Upper lobe of left lung (tissue), 6 donors: ENCODE measurements at regions not wholly inside any gene's neighbourhood (a gene's known extent, or its start where the extent isn't known, plus 50 kb on each side); places are given as distances from the start of the nearest gene placed in this dataset.
A peak's percentile ranks its signal among the peaks of the same experiment; 100 is the strongest.

ENCODE experiments used
- ATAC-seq, 2 donors: fragments of 200-7000 bp; cut with Tn5 transposase; one replicate each; pipeline ENCODE4 v1.9.1; 2022; ENCODE audit warnings: mild to moderate bottlenecking in 2 of 2, moderate library complexity in 2 of 2; ENCODE audit not compliant: low FRiP score in 2 of 2
- DNase-seq, 2 donors: peaks; one replicate each; pipeline ENCODE4 v3.0.0-alpha.2; 2019 to 2020
- H3K27ac ChIP-seq, 4 donors: fragments of 200-600 bp; sonication (generic); one replicate each; pipeline ENCODE4 v1.5.1; 2016 to 2019
- H3K27me3 ChIP-seq, 4 donors: fragments of 200-600 bp; sonication (generic); one replicate each; pipeline ENCODE4 v1.5.1; 2017 to 2019
- H3K36me3 ChIP-seq, 4 donors: fragments of 200-600 bp; sonication (generic); one replicate each; pipeline ENCODE4 v1.5.1; 2016 to 2019
- H3K4me1 ChIP-seq, 4 donors: fragments of 200-600 bp; sonication (generic); one replicate each; pipeline ENCODE4 v1.5.1; 2018 to 2019
- H3K4me3 ChIP-seq, 4 donors: fragments of 200-600 bp; sonication (generic); one replicate each; pipeline ENCODE4 v1.5.1; 2017 to 2019; ENCODE audit warnings: mild to moderate bottlenecking in 2 of 4, moderate library complexity in 1 of 4
- H3K9me3 ChIP-seq, 4 donors: fragments of 200-600 bp; sonication (generic); one replicate each; pipeline ENCODE4 v1.5.1; 2018 to 2019
- CTCF ChIP-seq, 6 experiments: fragments of 450-650 bp in 4 of 6; fragments of 200-600 bp in 2 of 6; sonication (generic) in 2 of 6; IDR thresholded peaks; one replicate each; pipeline ENCODE4 v1.5.1; 2016 to 2019; ENCODE audit warnings: antibody characterized with exemption in 6 of 6
- EP300 ChIP-seq, 4 donors: sonication (generic); formaldehyde crosslinking; IDR thresholded peaks; one replicate each; pipeline ENCODE4 v1.5.1; 2017; ENCODE audit warnings: antibody characterized with exemption in 4 of 4, control low read depth in 2 of 4
- POLR2A ChIP-seq, 4 donors: fragments of 450-650 bp; IDR thresholded peaks; one replicate each; pipeline ENCODE4 v1.5.1; 2016 to 2017; ENCODE audit warnings: antibody characterized with exemption in 4 of 4, mild to moderate bottlenecking in 2 of 4
- POLR2AphosphoS5 ChIP-seq, 2 donors: sonication (generic); formaldehyde crosslinking; IDR thresholded peaks; one replicate each; pipeline ENCODE4 v1.5.1; 2017; ENCODE audit warnings: antibody characterized with exemption in 2 of 2
- WGBS, 2 donors: methylation state at CpG; one replicate each; pipeline ENCODE4 v1.1.5; 2017 to 2018; 5-methylcytosine and 5-hydroxymethylcytosine counted together
- donor health status: DM: no; HTN: no; CAD: no; lungs with moderate emphysema.
- donor health status: DM: no; HTN: yes; CAD: no; lungs with severe emphysema.

- WGBS, 2 donors = 38 to 65% methylated on average over 5 to 10 of the region's 10 CpGs
- no peak for TF ChIP-seq POLR2A (IDR thresholded peaks at IDR 0.05)
- TF ChIP-seq EP300 (IDR thresholded peaks at IDR 0.05) = no peak
- TF ChIP-seq POLR2AphosphoS5 (IDR thresholded peaks at IDR 0.05) = no peak
- TF ChIP-seq CTCF (IDR thresholded peaks at IDR 0.05) = no peak
- Histone ChIP-seq H3K27ac (peak overlapping the region in 1 of 4 donors; percentile 23), H3K36me3 (no peaks in the 10 kb centered on the region), H3K27me3 (no peaks in the 10 kb centered on the region), H3K4me3 (no peak overlapping the region), H3K4me1 (peaks cover 0 to 6% (median 0%) of the 10 kb centered on the region in 4 donors), H3K9me3 (no peaks in the 10 kb centered on the region)
- DNase-seq (no peak), ATAC-seq (no peak)
Observed at GRCh38 chrX:69015564-69016292, 149.5 kb downstream of the PJA1 start.

GRCh38 chrX:69015156-69015555, 150.1 kb downstream of the PJA1 start:
- no peak for DNase-seq

GRCh38 chrX:69014200-69014599, 151.1 kb downstream of the PJA1 start:
- H3K27ac ChIP-seq = no peak overlapping the region
- WGBS, 2 donors = 72 to 78% methylated on average over 2 of the region's 2 CpGs
- peaks cover 0 to 6% (median 0%) of the 10 kb centered on the region in 4 donors for H3K4me1 ChIP-seq
- H3K27me3 ChIP-seq = no peaks in the 10 kb centered on the region
- no peaks in the 10 kb centered on the region for H3K9me3 ChIP-seq
- DNase-seq (no peak), ATAC-seq (no peak)
- no peaks in the 10 kb centered on the region for H3K36me3 ChIP-seq
- no peak for TF ChIP-seq POLR2A (IDR thresholded peaks at IDR 0.05)
- no peak for TF ChIP-seq POLR2AphosphoS5 (IDR thresholded peaks at IDR 0.05)
- TF ChIP-seq CTCF (IDR thresholded peaks at IDR 0.05) = no peak
- no peak for TF ChIP-seq EP300 (IDR thresholded peaks at IDR 0.05)
- H3K4me3 ChIP-seq = no peak overlapping the region

More at GRCh38 chrX:69015156-69015555, 150.1 kb downstream of the PJA1 start:
- TF ChIP-seq POLR2A (IDR thresholded peaks at IDR 0.05) (no peak), CTCF (IDR thresholded peaks at IDR 0.05) (no peak), EP300 (IDR thresholded peaks at IDR 0.05) (no peak)
- H3K36me3 ChIP-seq = no peaks in the 10 kb centered on the region
- WGBS, 2 donors = 63 to 78% methylated on average over 5 to 7 of the region's 7 CpGs
- no peak overlapping the region for H3K27ac ChIP-seq
- H3K4me3 ChIP-seq = no peak overlapping the region
- H3K27me3 ChIP-seq = no peaks in the 10 kb centered on the region
- H3K4me1 ChIP-seq = peaks cover 0 to 6% (median 0%) of the 10 kb centered on the region in 4 donors
- H3K9me3 ChIP-seq = no peaks in the 10 kb centered on the region
- ATAC-seq = no peak

GRCh38 chrX:69010339-69010738, 154.9 kb downstream of the PJA1 start:
- no peak for ATAC-seq
- H3K27ac ChIP-seq = no peak overlapping the region
- no peaks in the 10 kb centered on the region for H3K27me3 ChIP-seq
- no peaks in the 10 kb centered on the region for H3K9me3 ChIP-seq
- no peak overlapping the region for H3K4me3 ChIP-seq
- TF ChIP-seq CTCF (IDR thresholded peaks at IDR 0.05) (no peak), POLR2AphosphoS5 (IDR thresholded peaks at IDR 0.05) (no peak), EP300 (IDR thresholded peaks at IDR 0.05) (no peak), POLR2A (IDR thresholded peaks at IDR 0.05) (no peak)
- WGBS, 2 donors = 80 to 89% methylated on average over 3 to 4 of the region's 4 CpGs
- H3K4me1 ChIP-seq = no peaks in the 10 kb centered on the region
- no peaks in the 10 kb centered on the region for H3K36me3 ChIP-seq
- DNase-seq = no peak

- Histone ChIP-seq H3K4me1 (peaks cover 0 to 4% (median 1%) of the 10 kb centered on the region in 4 donors), H3K9me3 (no peaks in the 10 kb centered on the region), H3K4me3 (no peak overlapping the region), H3K36me3 (no peaks in the 10 kb centered on the region), H3K27me3 (no peaks in the 10 kb centered on the region), H3K27ac (no peak overlapping the region)
- 52 to 63% methylated on average over 4 of the region's 4 CpGs for WGBS, 2 donors
- ATAC-seq = no peak
- no peak for DNase-seq
- no peak for TF ChIP-seq POLR2AphosphoS5 (IDR thresholded peaks at IDR 0.05)
- no peak for TF ChIP-seq POLR2A (IDR thresholded peaks at IDR 0.05)
- TF ChIP-seq CTCF (IDR thresholded peaks at IDR 0.05) = no peak
- no peak for TF ChIP-seq EP300 (IDR thresholded peaks at IDR 0.05)
Observed at GRCh38 chrX:69000877-69001276, 164.4 kb downstream of the PJA1 start.
